ENCODE measurements at regions not wholly inside any gene's neighbourhood (a gene's known extent, or its start where the extent isn't known, plus 50 kb on each side); places are given as distances from the start of the nearest gene placed in this dataset.

- Histone ChIP-seq H3K4me1 (no peaks in the 10 kb centered on the region), H3K27ac (no peak overlapping the region), H3K9me3 (no peaks in the 10 kb centered on the region), H3K4me3 (no peak overlapping the region), H3K36me3 (no peaks in the 10 kb centered on the region), H3K27me3 (no peaks in the 10 kb centered on the region)
- TF ChIP-seq POLR2AphosphoS5 (IDR thresholded peaks at IDR 0.05) (no peak), CTCF (IDR thresholded peaks at IDR 0.05) (no peak), EP300 (IDR thresholded peaks at IDR 0.05; ENCODE audit: low read depth) (no peak)
- intact Hi-C loops (cut with DNase I; ENCODE audit: low total_unique reads), result no loop called here
- in situ Hi-C loops (cut with MboI; ENCODE audit: low pct_ligation_motif_present in 1 of 4, low pct_unique_long_range_greater_than_20kb in 1 of 4, low sequenced_read_pairs in 3 of 4), result no loop called here
- no peak for DNase-seq
These were observed 103.9 kb upstream of the GULP1 start for GRCh38 chr2:188187726-188188125.

GRCh38 chr2:188189356-188189755 lies 102.3 kb upstream of the GULP1 start:
- Histone ChIP-seq H3K9me3 (no peaks in the 10 kb centered on the region), H3K27ac (no peak overlapping the region), H3K36me3 (no peaks in the 10 kb centered on the region), H3K4me1 (no peaks in the 10 kb centered on the region), H3K4me3 (no peak overlapping the region), H3K27me3 (no peaks in the 10 kb centered on the region)
- intact Hi-C loops (cut with DNase I; ENCODE audit: low total_unique reads), result no loop called here
- WGBS, 2 donors (ENCODE audit: low coverage in 1 of 2), result 57 to 62% methylated on average over 3 of the region's 3 CpGs
- no peak for DNase-seq
- no peak for TF ChIP-seq POLR2A (IDR thresholded peaks at IDR 0.05)
- in situ Hi-C loops (cut with MboI; ENCODE audit: low pct_ligation_motif_present in 1 of 4, low pct_unique_long_range_greater_than_20kb in 1 of 4, low sequenced_read_pairs in 3 of 4), result no loop called here

GRCh38 chr2:188193230-188193629 lies 98.4 kb upstream of the GULP1 start:
- Histone ChIP-seq H3K9me3 (no peaks in the 10 kb centered on the region), H3K4me1 (no peaks in the 10 kb centered on the region), H3K27me3 (no peaks in the 10 kb centered on the region), H3K36me3 (no peaks in the 10 kb centered on the region), H3K4me3 (no peak overlapping the region), H3K27ac (no peak overlapping the region)
- TF ChIP-seq EP300 (IDR thresholded peaks at IDR 0.05; ENCODE audit: low read depth) (no peak), POLR2A (IDR thresholded peaks at IDR 0.05) (no peak), CTCF (IDR thresholded peaks at IDR 0.05) (no peak), POLR2AphosphoS5 (IDR thresholded peaks at IDR 0.05) (no peak)
- intact Hi-C loops (cut with DNase I; ENCODE audit: low total_unique reads) (no loop called here), in situ Hi-C loops (cut with MboI; ENCODE audit: low pct_ligation_motif_present in 1 of 4, low pct_unique_long_range_greater_than_20kb in 1 of 4, low sequenced_read_pairs in 3 of 4) (no loop called here)
- WGBS, 2 donors (ENCODE audit: low coverage in 1 of 2), result 80 to 100% methylated on average over 1 of the region's 1 CpG
- no peak for DNase-seq

- Histone ChIP-seq H3K36me3 (no peaks in the 10 kb centered on the region), H3K4me3 (no peak overlapping the region), H3K4me1 (no peaks in the 10 kb centered on the region), H3K9me3 (no peaks in the 10 kb centered on the region), H3K27ac (no peak overlapping the region), H3K27me3 (no peaks in the 10 kb centered on the region)
- WGBS, 2 donors (ENCODE audit: low coverage in 1 of 2), result 75 to 80% methylated on average over 2 of the region's 2 CpGs
- TF ChIP-seq EP300 (IDR thresholded peaks at IDR 0.05; ENCODE audit: low read depth), result no peak
- in situ Hi-C loops (cut with MboI; ENCODE audit: low pct_ligation_motif_present in 1 of 4, low pct_unique_long_range_greater_than_20kb in 1 of 4, low sequenced_read_pairs in 3 of 4) (no loop called here), intact Hi-C loops (cut with DNase I; ENCODE audit: low total_unique reads) (no loop called here)
- DNase-seq, result no peak
These were observed 95.2 kb upstream of the GULP1 start for GRCh38 chr2:188196343-188197008.

- H3K4me3 ChIP-seq, result no peak overlapping the region
- TF ChIP-seq EP300 (IDR thresholded peaks at IDR 0.05; ENCODE audit: low read depth) (no peak), POLR2AphosphoS5 (IDR thresholded peaks at IDR 0.05) (no peak), CTCF (IDR thresholded peaks at IDR 0.05) (no peak), POLR2A (IDR thresholded peaks at IDR 0.05) (no peak)
- no peak overlapping the region for H3K27ac ChIP-seq
- no peak for DNase-seq
- intact Hi-C loops (cut with DNase I; ENCODE audit: low total_unique reads), result no loop called here
- in situ Hi-C loops (cut with MboI; ENCODE audit: low pct_ligation_motif_present in 1 of 4, low pct_unique_long_range_greater_than_20kb in 1 of 4, low sequenced_read_pairs in 3 of 4), result no loop called here
- no peaks in the 10 kb centered on the region for H3K9me3 ChIP-seq
- WGBS, 2 donors (ENCODE audit: low coverage in 1 of 2), result 76 to 80% methylated on average over 3 of the region's 3 CpGs
- no peaks in the 10 kb centered on the region for H3K27me3 ChIP-seq
- H3K4me1 ChIP-seq, result no peaks in the 10 kb centered on the region
- no peaks in the 10 kb centered on the region for H3K36me3 ChIP-seq
These were observed 92.0 kb upstream of the GULP1 start for GRCh38 chr2:188199716-188200128.
